NOMO-1 (cell line): ENCODE measurements at regions not wholly inside any gene's neighbourhood (a gene's known extent, or its start where the extent isn't known, plus 50 kb on each side); places are given as distances from the start of the nearest gene placed in this dataset.

Experiments
- DNase-seq, 2 experiments: peaks; one replicate each; lab custom pipeline; 2025; ENCODE audit not compliant: unreplicated experiment in 2 of 2; lab: John Stamatoyannopoulos, UW

- peak; percentile 75 to 77 for DNase-seq
Measured at GRCh38 chr3:31043184-31043819, 148.8 kb upstream of the GADL1 start.

GRCh38 chr3:31047673-31048072, 153.2 kb upstream of the GADL1 start:
- no peak for DNase-seq

- DNase-seq = no peak
Measured at GRCh38 chr3:31048143-31048542, 153.7 kb upstream of the GADL1 start.

- DNase-seq = no peak
Measured at GRCh38 chr3:31050296-31050695, 155.8 kb upstream of the GADL1 start.

GRCh38 chr3:31051226-31051625, 156.8 kb upstream of the GADL1 start:
- DNase-seq = no peak

DNA sequence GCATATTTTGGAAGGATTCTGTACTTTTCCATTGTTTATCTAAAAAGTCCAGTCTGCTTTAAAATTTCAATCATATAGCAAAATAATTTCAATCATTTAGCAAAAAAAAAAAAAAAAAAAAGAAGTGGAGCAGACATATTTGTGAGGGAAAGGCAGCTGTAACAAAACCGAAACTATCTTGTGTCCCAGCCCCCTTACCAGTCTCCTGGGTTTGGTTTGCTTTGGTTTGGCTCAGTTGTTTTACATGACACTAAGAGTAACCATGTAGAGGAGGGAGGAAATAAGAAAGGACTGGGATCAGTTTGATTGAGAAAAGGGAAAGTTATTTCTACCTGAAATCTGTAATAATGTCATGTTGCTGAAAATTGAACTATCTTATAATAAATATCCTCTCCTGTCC, 158.8 kb upstream of the GADL1 start:
- no peak for DNase-seq

GRCh38 chr3:31054032-31054431, 159.6 kb upstream of the GADL1 start:
- DNase-seq = no peak

GRCh38 chr3:31055757-31056156, 161.3 kb upstream of the GADL1 start:
- DNase-seq = no peak

DNA sequence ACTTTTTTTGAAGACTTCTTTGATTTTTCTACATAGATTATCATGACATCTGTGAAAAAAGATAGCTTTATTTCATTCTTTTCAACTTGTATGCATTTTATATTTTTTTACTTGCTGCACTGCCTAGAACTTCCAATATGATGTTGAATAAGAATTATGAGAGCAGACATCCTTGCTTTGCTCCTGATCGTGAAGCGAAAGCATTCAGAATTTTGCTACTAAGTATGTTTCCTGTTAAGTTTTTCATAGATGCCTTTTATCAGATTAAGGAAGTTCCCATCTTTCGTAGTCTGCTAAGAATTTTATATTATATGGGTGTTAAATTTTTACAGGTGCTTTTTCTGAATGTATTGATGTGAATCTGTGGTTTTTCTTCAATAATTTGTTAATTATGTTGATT, 163.4 kb upstream of the GADL1 start:
- DNase-seq = no peak

- DNase-seq = no peak
Measured at GRCh38 chr3:31064021-31064420, 169.6 kb upstream of the GADL1 start.

DNA sequence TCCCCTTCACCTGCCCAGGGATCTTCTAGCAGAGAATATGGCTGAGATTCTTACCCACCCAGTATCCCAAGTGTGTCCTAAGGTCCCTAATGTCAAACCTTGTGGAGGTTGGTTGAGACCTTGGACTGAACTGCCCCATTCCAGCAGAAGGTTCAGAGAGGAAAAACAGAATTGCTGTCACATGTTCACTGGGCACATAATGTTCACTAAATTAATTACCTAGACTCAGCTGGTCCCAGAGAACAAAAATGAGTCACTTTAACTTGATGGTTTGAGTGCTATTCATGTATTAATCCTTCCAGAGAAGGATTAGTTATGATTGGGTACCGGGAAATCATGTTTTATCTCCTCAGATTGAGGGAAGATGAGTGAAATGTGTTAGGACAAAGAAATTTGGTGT, 171.3 kb upstream of the GADL1 start:
- DNase-seq = no peak

DNA sequence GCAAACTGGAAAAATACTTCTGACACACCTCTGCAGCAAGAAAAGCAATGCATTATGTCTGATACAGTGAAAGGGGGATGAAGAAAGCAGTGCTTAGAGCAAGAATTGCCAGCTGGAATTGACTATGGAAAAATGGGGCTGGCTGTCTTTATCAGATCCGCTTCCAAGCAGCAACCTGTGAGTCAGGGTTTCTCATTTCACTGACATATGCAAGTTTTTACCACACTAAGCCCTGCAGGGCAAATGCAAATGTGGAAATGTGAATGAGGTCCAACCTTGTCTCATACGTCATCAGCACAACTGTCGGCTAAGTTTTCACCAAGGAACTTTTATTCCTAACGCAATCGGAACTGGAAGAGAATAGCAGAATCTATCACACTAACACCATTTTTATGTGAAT, 172.5 kb upstream of the GADL1 start:
- no peak for DNase-seq

GRCh38 chr3:31075471-31075870, 181.0 kb upstream of the GADL1 start:
- DNase-seq = no peak

DNA sequence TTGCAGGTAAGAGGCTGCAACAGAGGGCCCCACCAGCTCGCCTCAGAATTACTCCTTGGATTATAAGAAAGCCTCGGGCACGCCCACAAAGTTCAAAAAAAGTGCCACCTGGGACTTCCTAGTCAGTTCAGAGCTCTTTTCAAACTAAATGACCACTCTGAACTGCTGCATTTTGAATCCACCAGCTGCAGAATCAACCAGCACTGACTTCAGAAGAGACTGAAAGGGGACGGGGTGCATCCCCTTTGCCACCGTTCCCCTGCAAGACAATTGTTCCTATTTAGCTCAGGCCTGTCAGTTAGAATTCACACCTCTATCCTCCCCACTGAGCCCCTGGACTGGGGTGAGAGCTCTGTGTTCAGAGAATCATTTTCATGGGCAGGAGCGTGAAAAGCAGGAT, 181.4 kb upstream of the GADL1 start:
- DNase-seq = no peak

DNA sequence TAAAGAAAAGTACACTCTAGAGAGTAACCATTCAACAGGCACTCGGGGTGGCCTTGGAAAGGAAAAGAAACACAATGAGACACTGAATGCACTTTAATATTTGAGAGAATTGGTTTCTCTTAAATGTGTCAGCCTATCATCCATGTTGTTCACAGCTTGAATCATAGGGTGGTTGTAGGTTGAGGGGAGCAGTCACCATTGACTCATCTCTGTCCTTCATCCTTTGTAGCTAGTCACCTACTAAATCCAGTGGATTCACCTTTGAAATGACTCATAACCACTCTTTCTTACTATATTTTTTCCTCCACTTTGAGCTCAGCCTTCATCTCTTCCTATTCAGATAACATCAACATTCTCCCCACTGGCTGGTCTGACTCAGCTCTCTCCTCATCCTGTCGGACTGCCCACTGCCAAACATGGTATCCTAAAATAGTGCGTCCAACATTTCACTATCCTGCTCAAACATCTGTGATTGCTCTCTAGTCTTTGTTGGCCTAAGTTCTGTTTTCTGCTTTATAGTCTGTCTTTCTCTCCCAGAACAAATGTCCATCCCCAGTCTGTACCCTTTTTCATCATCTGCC, 182.7 kb upstream of the GADL1 start:
- no peak for DNase-seq

DNA sequence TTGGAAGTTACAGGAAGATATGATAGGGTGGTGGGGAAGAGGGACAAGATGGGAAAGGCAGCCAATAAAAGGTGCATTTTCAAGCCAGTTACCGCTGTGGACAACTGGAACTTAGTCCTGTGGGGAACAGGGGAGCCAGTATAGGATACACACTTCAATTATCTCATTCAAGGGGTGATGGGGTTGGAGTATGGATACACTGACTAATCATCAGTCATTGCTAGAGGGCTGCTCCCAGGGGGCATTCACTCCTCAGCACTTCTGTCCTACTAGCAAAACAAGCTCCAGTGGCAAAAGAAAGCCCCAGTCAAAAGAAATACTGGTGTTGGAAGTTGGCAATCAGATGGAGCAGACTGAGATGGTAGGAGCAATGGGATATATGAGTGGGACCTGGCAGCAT, 183.4 kb upstream of the GADL1 start:
- DNase-seq = no peak

DNA sequence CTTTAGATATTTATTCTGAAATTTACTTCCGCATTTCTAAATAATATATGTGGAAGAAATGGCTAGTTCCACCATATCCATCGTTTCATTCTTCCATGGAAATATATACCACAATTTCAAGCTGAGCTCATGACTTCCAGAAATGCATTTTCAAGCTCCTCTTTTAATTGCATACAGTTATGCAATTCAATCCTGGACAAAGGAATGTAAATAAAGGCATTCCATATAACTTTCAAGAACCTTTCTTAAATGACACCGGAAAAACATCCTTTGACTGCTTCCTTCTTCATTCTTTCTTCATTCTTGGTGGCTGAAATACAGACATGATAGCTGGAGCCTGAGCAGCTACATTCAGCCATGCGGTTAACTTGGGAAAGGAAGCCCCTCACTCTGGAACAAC, 185.2 kb upstream of the GADL1 start:
- DNase-seq = no peak

DNA sequence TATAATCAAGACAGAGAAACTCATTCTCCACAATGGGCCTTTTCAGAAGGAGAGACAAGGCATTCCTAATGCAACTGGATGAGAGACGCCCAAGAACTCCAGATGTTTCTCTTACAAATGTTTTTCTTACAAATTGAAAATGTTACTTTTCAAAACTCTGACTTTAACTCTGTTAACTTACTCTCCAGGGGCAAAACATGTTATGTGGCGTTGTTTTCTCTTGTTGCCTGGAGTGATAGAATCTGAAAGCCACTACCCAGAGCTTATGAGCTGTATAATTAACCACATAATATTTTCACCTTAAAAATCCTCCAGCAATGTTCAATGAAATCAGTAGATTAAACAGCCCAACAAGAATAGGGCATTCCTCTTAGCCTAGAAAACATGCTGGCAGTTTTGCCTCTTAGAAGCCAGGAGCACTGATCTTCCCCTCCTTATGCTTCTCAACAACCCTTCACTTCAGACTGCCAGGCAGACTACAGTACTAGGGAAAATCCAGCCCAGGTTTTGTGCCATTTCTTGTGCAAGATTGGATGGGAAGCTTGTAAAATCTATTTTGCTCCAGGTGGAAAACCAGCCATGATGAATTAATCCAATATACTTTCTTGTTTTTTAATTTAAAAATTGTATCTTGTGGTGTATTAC, 186.7 kb upstream of the GADL1 start:
- DNase-seq = no peak

GRCh38 chr3:31086148-31086547, 191.7 kb upstream of the GADL1 start:
- no peak for DNase-seq

DNA sequence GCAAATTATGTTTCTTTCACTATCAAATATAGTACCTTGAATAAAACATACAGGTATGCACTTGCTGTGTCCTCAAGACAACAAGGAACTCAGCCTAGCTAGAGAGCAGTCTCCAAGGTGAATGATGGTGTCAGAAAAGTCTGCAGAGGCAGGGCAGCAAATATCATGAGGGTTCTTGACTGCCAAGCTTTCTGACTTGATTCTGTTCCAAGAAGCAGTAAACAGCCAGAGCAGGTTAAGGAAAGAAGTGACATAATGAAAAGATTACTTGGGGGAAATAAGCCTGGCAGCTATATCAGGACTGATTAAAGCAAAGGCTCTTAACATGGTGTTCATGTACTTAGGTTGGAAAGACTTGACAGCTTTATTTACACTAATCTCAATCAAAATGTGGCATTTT, 192.2 kb upstream of the GADL1 start:
- DNase-seq = no peak

GRCh38 chr3:31091748-31092147, 197.3 kb upstream of the GADL1 start:
- no peak for DNase-seq

DNA sequence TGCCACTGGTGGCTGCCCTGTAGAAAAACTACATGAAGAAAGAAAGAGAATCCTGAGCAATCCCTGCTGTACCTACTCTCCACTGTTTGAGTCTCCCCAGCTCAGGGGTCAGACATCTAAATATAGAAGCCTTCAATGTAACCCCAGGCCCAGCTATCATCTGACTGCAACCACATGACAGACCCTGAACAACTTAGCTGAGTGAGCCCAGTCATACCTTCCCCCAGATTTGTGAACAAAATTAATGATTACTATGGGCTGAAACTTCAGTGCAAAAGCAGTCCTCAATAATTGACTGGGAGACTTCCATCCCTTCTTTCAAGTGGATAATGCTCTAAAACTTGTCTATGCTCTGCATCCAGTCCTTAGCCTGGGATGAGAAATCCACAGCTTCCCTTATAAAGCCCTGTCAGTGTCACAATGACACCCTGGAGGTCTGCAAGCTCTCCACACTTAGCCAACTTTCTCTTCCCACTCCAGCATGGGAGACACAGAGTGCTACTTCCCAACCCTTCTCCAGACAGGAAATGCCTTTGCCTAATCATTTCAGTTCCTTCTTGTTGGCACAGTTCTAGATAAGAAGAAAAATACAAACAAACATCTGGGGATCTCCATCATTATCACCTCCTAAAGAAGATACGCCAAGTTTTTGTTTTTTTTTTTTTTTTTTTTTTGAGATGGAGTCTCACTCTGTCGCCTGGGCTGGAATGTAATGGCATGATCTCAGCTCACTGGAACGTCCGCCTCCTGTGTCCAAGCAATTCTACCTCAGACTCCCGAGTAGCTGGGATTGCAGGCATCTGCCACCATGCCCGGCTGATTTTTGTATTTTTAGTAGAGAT, 198.5 kb upstream of the GADL1 start:
- no peak for DNase-seq
